Activated naive CD8-positive, alpha-beta T cell treated with anti-CD3 and anti-CD28 coated beads, Interleukin-2, amount 50 U/mL, for 24 hours (primary cell): ENCODE measurements at regions not wholly inside any gene's neighbourhood (a gene's known extent, or its start where the extent isn't known, plus 50 kb on each side); places are given as distances from the start of the nearest gene placed in this dataset.

Experiments used
- ATAC-seq: fragments of 150-1000 bp; cut with Tn5 transposase; one replicate; pipeline ENCODE4 v1.10.0; 2021
- DNase-seq: peaks from one replicate; pipeline ENCODE4 v3.0.0; 2021
- H3K27ac Mint-ChIP-seq: one replicate; pipeline ENCODE4 v1.8.0; 2021; ENCODE audit warnings: mild to moderate bottlenecking, mixed read lengths
- H3K27me3 Mint-ChIP-seq: one replicate; pipeline ENCODE4 v1.8.0; 2021; ENCODE audit warnings: mixed read lengths
- H3K36me3 Mint-ChIP-seq: one replicate; pipeline ENCODE4 v1.8.0; 2021; ENCODE audit warnings: low read depth, mixed read lengths
- H3K4me1 Mint-ChIP-seq: one replicate; pipeline ENCODE4 v1.8.0; 2021; ENCODE audit warnings: mixed read lengths
- H3K4me3 Mint-ChIP-seq: one replicate; pipeline ENCODE4 v1.8.0; 2021; ENCODE audit warnings: mild to moderate bottlenecking, moderate library complexity, mixed read lengths
- H3K9me3 Mint-ChIP-seq: one replicate; pipeline ENCODE4 v1.8.0; 2021; ENCODE audit warnings: mixed read lengths

DNA sequence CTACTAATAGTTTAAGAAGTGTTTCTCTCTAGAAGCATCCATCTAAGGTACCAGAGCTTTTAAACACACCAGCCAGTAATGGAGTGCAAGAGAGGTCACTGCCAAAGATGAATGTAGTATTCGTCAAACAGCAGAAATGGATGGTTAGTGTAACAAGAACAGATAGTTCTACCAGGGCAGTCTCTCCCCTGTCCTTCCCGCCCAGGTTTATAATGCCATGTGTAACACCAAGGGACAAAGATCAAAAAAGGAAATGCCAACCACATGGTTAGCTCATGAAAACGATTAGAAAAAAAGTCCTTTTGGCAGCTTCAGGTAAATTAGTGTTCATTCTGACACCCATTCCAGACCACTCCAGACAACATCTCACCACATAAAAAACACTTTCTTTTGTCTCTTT is 100.9 kb downstream of the RPS29 start:
- Mint-ChIP-seq H3K4me3 (no peak overlapping the region), H3K36me3 (no peaks in the 10 kb centered on the region), H3K9me3 (peaks cover 12% of the 10 kb centered on the region), H3K27ac (no peak overlapping the region), H3K27me3 (peaks cover 3% of the 10 kb centered on the region), H3K4me1 (peaks cover 4% of the 10 kb centered on the region)
- no peak for ATAC-seq
- DNase-seq: no peak

DNA sequence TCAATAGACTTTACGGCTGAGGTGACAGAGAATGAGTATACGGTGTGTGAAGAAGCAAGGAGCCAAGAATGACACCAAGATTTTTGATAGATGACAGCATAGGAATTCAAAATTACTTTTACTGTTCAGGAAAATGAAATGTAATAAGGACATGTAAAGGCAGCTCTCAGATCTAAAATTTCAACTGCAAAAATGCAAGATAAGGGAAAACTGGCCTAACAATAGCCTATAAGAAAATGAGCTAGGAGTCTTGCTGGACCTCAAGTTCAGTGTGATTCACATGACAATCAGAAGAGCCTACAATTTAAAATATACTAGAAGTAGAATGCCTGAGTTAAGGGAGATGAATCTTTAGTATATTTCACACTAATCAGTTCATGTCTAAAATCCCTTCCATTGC is 102.0 kb downstream of the RPS29 start:
- H3K4me1 Mint-ChIP-seq: peaks cover 4% of the 10 kb centered on the region
- no peaks in the 10 kb centered on the region for H3K36me3 Mint-ChIP-seq
- peaks cover 3% of the 10 kb centered on the region for H3K27me3 Mint-ChIP-seq
- no peak overlapping the region for H3K27ac Mint-ChIP-seq
- peaks cover 12% of the 10 kb centered on the region for H3K9me3 Mint-ChIP-seq
- DNase-seq (no peak), ATAC-seq (no peak)
- no peak overlapping the region for H3K4me3 Mint-ChIP-seq

DNA sequence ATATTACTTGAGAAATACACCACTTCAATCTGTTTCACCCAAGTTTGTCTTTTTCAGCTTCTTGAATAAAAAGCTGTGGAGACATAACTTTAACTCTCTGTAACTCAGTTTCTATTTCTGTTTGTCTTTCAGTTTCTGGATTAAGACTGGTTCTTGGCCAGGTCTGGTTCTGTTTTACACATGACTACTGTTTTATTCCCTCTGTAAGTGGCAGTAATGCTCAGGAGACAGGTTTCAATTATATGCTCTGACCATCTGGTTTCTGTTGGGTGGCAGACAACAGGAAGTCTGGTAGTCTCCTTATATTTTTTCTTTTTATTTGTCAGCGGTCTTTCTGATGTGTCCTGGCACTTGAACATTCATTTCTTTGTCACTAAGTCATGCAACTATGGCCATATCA is 102.9 kb downstream of the RPS29 start:
- H3K27me3 Mint-ChIP-seq: peaks cover 3% of the 10 kb centered on the region
- no peak for DNase-seq
- H3K27ac Mint-ChIP-seq: no peak overlapping the region
- peaks cover 12% of the 10 kb centered on the region for H3K9me3 Mint-ChIP-seq
- peaks cover 4% of the 10 kb centered on the region for H3K4me1 Mint-ChIP-seq
- no peak for ATAC-seq
- H3K36me3 Mint-ChIP-seq: no peaks in the 10 kb centered on the region
- no peak overlapping the region for H3K4me3 Mint-ChIP-seq

DNA sequence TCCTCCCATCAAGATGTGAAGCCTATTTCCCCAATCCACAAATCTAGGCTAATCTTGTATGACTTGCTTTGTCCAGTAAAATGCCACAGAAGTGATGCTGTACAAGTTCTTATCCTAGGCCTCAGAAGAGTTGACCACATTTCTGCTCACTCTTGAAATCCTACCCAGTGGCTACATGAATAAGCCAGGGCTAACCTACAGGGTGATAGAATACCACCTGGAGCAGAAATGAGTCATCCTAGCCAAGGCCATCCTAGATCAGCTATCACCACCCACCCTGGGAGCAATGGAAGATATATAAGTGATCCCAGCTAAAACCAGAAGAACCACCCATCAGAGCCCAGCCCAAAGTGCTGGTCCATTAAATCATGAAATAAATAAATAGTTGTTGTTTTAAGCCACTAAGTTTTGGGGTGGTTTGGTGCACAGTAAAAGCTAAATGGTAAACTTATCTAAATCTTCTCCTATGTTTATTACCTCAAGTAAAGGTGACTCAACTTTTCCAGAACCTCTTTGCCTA is 105.1 kb downstream of the RPS29 start:
- no peaks in the 10 kb centered on the region for H3K36me3 Mint-ChIP-seq
- no peak for ATAC-seq
- peaks cover 3% of the 10 kb centered on the region for H3K27me3 Mint-ChIP-seq
- H3K9me3 Mint-ChIP-seq: peaks cover 12% of the 10 kb centered on the region
- no peak overlapping the region for H3K4me3 Mint-ChIP-seq
- DNase-seq: no peak
- peaks cover 4% of the 10 kb centered on the region for H3K4me1 Mint-ChIP-seq
- no peak overlapping the region for H3K27ac Mint-ChIP-seq

DNA sequence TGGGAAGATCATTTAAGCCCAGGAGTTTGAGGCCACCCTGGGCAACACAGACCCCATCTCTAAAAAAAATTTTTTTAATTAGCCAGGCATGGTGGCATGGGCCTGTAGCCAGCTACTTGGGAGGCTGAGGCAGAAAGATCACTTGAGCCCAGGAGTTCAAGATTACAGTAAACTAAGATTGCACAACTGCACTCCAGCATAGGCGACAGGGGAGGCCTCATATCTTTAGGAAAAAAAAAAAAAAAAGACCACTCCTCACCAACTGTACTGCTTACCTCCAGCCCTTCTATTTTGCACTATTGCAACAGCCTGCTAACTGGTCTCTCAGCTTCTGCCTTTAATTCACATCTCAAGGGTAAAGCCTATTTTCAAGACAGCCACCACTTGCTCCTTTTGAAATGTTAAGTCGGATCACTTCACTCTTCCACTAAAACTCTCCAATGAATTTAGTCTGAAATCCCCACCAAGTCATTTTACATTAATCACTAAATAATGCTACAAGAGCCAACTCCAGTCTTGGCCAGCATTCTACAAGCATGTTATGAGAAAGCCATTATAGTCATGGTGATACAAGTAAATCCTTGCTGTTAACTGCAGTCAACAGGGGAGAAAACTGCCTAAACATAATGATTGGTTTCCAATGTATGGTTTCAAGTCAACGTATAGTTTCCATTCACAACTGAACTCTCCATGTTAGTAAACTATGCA is 106.0 kb downstream of the RPS29 start:
- Mint-ChIP-seq H3K4me1 (peaks cover 4% of the 10 kb centered on the region), H3K36me3 (no peaks in the 10 kb centered on the region), H3K27me3 (peaks cover 3% of the 10 kb centered on the region), H3K9me3 (peaks cover 12% of the 10 kb centered on the region), H3K27ac (no peak overlapping the region), H3K4me3 (no peak overlapping the region)
- no peak for DNase-seq
- ATAC-seq: no peak

DNA sequence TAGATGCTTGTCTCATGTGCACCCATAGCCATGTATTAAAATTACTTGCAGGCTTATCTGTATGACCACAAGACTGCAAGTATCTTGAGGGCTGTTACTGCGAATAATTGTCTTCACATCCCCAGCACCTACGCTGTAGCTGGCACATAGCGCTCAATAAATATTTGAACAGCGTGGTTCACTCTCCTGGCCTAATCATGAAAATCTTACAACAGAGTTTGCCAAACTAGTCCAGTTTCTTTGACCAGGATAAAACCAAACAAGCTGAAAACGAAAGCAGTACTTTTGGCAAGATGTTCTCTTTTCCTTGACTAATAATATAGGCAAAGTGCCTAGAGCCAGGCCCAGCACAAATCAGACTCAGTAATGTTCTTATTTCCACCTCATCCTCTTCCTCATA is 106.7 kb downstream of the RPS29 start:
- Mint-ChIP-seq H3K27me3 (peaks cover 3% of the 10 kb centered on the region), H3K9me3 (peaks cover 12% of the 10 kb centered on the region), H3K4me3 (no peak overlapping the region), H3K36me3 (no peaks in the 10 kb centered on the region), H3K4me1 (peaks cover 4% of the 10 kb centered on the region), H3K27ac (no peak overlapping the region)
- no peak for ATAC-seq
- DNase-seq: no peak

DNA sequence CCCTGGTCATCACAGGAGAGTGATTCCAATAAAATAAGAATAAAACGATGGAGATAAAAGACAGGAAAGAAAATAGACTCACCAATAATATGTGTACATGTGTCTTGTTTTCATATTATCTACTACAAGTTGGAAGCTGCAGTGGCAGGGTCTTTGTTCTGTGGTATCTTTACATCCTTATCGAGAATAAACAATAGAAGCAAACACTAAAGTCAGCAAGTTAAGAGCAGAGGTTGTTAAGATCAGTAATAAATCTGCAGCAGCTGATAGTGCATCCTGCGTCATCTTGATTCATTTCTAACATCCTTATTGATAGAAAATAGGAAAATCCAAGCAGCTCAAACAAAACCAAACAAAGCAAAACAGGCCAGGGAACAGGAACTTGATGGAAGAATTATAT is 107.4 kb downstream of the RPS29 start:
- Mint-ChIP-seq H3K36me3 (no peaks in the 10 kb centered on the region), H3K9me3 (peaks cover 12% of the 10 kb centered on the region), H3K27me3 (peaks cover 3% of the 10 kb centered on the region), H3K4me3 (no peak overlapping the region), H3K4me1 (peaks cover 4% of the 10 kb centered on the region), H3K27ac (no peak overlapping the region)
- DNase-seq: no peak
- no peak for ATAC-seq

DNA sequence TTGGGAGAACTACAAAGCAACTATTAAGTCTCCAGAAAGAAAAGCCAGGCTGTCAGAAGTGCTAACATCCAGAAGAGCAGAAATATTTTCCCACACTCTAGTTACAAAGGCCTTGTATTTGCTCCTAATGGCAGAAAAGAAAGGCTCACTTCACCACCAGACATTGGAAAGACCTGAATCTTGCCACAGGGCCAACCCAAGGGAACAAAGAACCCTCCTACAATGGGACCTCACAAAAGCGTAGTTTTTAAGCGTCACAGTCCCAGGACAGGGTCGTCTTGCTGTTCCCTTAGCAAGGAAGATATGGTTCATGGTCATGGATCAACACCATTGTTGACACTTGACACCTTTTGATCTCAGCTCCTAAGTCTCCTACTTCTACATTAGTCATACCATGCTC is 119.1 kb downstream of the RPS29 start:
- no peaks in the 10 kb centered on the region for H3K4me1 Mint-ChIP-seq
- ATAC-seq (no peak), DNase-seq (no peak)
- H3K27ac Mint-ChIP-seq: no peak overlapping the region
- H3K9me3 Mint-ChIP-seq: no peaks in the 10 kb centered on the region
- no peak overlapping the region for H3K4me3 Mint-ChIP-seq
- H3K36me3 Mint-ChIP-seq: no peaks in the 10 kb centered on the region
- peaks cover 8% of the 10 kb centered on the region for H3K27me3 Mint-ChIP-seq

DNA sequence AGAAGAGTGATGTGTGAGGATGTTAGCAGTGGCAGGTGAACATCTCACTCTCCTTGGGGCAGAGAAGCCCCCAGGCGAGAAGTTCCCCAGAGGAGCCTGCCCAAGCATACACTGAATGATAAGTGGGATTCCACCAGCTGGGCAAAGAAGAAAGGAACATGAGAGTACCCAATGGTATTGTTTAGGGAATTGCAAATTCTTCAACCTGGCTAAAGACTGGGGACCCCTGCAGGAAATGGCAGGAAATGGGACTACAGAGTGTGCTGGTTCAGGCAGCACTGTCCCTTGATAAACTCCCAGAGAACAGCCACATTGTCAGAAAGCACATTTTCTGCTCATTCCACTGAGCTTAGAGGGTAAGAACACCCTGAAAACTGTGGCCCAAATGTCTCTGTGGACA is 121.3 kb downstream of the RPS29 start:
- Mint-ChIP-seq H3K9me3 (no peaks in the 10 kb centered on the region), H3K27me3 (peaks cover 8% of the 10 kb centered on the region)
- no peak for ATAC-seq

DNA sequence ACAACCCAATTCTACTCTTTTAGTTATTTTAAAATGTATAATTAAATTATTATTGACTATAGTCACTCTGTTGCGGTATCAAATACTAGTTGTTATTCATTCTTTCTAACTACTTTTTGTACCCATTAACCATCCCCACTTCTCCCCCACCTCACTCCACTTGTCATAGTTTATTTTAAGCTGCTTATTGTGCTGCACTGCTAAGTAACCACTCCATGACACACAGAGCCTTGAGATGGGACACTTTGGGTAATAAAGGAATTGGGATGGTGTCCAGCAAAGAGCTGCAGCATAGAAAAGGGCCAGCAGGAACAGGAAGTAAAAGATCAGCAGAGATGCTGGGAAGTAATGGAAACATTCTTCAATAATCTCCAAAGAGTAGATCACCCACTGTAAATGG is 123.0 kb downstream of the RPS29 start:
- no peak for DNase-seq
- Mint-ChIP-seq H3K27ac (no peak overlapping the region), H3K4me3 (no peak overlapping the region), H3K9me3 (no peaks in the 10 kb centered on the region), H3K36me3 (no peaks in the 10 kb centered on the region), H3K4me1 (no peaks in the 10 kb centered on the region), H3K27me3 (peaks cover 2% of the 10 kb centered on the region)
- ATAC-seq: no peak

More for the DNA sequence above, 121.3 kb downstream of the RPS29 start:
- no peak for DNase-seq
- Mint-ChIP-seq H3K4me1 (no peaks in the 10 kb centered on the region), H3K4me3 (no peak overlapping the region), H3K36me3 (no peaks in the 10 kb centered on the region), H3K27ac (no peak overlapping the region)

DNA sequence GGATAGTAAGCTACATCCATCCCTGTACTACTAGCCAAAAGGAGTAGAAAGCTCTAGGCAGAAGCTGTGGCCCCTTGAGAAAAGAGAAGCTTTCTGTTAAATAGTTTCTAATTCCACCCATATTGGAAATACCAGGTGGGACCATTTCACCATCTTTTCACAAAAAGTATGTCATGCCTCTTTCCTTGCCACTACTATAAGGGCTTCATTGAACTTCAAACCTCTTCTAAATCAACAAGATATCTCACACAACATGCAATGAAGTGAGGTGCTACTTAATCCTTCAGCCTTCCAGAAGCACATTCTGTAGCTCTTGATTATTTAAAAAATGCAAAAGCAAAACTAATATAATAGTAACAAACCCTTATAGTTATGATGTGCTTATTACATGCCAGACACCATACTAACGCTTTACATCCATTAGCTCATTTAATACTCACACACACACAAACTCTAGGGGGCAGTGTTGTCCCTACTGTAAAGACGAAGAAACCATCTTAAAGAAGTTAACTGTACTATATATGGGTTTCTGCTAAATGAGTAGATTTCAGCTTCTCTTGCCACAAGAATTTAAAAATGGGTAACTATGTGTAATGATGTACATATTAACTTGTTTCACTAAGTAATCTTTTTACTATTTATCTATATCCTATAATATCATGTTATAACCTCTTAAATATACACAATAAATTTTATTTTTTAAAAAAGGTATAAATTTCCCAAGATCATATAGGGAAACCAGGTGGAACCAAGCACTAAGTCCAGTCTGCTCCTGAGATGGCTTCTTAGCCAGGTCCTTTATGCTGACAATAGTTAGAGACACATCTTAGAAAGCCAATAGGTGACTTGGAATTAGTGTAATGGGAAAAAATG is 124.4 kb downstream of the RPS29 start:
- DNase-seq: peak; percentile 55
- Mint-ChIP-seq H3K4me3 (no peak overlapping the region), H3K4me1 (no peaks in the 10 kb centered on the region), H3K9me3 (no peaks in the 10 kb centered on the region), H3K27ac (no peak overlapping the region), H3K36me3 (no peaks in the 10 kb centered on the region), H3K27me3 (no peaks in the 10 kb centered on the region)
- peak; percentile 82 for ATAC-seq

DNA sequence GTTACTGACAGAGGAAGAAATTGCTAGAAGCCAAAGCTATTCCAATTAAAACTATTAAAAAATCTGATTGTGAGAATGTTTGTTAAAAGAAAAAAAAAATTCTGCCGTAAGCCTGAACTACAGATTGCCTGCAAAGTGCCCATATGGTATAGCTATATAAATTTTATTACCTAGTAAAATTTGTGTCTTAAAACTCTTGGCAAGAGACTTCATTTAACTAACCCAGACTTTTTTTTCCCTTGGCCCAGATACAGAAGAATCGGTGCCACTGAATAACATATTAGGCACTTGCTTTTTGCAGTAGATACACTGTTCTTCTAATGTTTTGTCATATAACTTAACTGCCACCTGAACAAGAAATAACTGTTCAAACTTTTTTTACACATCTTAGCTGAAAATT is 125.5 kb downstream of the RPS29 start:
- no peak overlapping the region for H3K4me3 Mint-ChIP-seq
- DNase-seq (no peak), ATAC-seq (no peak)
- no peaks in the 10 kb centered on the region for H3K4me1 Mint-ChIP-seq
- H3K9me3 Mint-ChIP-seq: no peaks in the 10 kb centered on the region
- no peak overlapping the region for H3K27ac Mint-ChIP-seq
- no peaks in the 10 kb centered on the region for H3K27me3 Mint-ChIP-seq
- H3K36me3 Mint-ChIP-seq: no peaks in the 10 kb centered on the region

DNA sequence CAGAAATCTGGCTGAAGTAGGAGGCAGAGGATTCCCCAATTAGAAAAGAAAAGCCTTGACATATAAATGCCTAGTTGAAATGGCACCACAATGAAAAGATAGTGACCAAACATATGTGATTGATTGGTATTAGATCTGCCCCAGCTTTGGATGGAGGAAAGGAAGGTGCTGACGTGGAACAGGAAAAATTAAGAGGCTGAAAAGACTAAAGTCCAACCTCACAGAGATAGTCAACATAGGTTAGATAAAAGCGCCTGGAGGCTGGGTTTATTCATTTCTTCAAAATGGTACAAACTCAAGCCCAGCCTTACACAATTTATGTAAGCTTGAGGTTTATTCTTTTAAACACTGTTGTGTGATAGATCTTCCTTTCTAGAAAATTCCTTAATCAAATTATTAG is 129.6 kb downstream of the RPS29 start:
- H3K4me1 Mint-ChIP-seq: no peaks in the 10 kb centered on the region
- no peaks in the 10 kb centered on the region for H3K36me3 Mint-ChIP-seq
- H3K27me3 Mint-ChIP-seq: peaks cover 5% of the 10 kb centered on the region
- DNase-seq (no peak), ATAC-seq (no peak)
- no peaks in the 10 kb centered on the region for H3K9me3 Mint-ChIP-seq
- H3K4me3 Mint-ChIP-seq: no peak overlapping the region
- no peak overlapping the region for H3K27ac Mint-ChIP-seq

DNA sequence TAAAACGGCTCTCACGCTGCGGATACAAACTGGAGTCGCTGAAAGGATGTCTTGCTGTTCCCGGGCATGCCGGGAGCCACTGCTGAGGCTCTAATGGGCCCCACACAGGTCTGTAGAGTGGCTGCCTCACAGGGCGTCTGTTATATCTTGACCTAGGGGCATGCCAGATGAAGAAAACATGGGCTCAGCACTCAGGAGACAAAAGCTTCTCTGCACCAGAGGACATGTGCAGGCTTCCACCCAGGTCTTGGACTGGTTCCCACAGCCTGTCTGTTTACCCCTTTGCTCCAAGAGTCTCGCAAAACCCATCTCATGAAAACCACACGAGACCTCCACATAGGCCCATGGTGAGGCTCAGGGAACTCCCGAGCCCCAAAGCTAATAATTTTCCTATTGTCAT is 134.2 kb downstream of the RPS29 start:
- peaks cover 6% of the 10 kb centered on the region for H3K27me3 Mint-ChIP-seq
- no peaks in the 10 kb centered on the region for H3K4me1 Mint-ChIP-seq
- no peak overlapping the region for H3K27ac Mint-ChIP-seq
- peaks cover 6% of the 10 kb centered on the region for H3K9me3 Mint-ChIP-seq
- DNase-seq (no peak), ATAC-seq (no peak)
- H3K4me3 Mint-ChIP-seq: no peak overlapping the region
- no peaks in the 10 kb centered on the region for H3K36me3 Mint-ChIP-seq

DNA sequence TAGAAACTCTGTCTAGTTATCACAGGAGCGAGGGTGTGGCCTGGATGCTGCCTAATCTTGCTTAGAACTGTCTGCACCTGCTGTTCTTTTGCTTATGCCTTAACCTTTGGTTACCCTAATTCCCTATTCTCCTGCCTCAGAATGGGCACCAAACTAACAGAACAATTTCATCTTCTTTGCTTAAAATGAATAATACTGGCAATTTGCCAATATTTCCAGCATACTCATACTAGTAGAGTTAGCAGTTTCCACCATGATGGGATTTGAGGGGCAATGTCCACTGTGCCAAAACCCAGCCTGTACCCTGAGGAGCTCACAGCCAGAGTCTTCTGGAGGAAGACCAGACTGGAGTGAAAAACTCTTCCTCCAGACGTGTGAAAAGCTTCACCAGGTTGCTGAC is 136.4 kb downstream of the RPS29 start:
- H3K36me3 Mint-ChIP-seq: no peaks in the 10 kb centered on the region
- peaks cover 6% of the 10 kb centered on the region for H3K9me3 Mint-ChIP-seq
- no peak for ATAC-seq

More for the DNA sequence above, 136.4 kb downstream of the RPS29 start:
- Mint-ChIP-seq H3K4me3 (no peak overlapping the region), H3K4me1 (no peaks in the 10 kb centered on the region), H3K27me3 (peaks cover 14% of the 10 kb centered on the region), H3K27ac (no peak overlapping the region)
- DNase-seq: no peak
